Tibial nerve (tissue), 4 donors: ENCODE measurements at regions not wholly inside any gene's neighbourhood (a gene's known extent, or its start where the extent isn't known, plus 50 kb on each side); places are given as distances from the start of the nearest gene placed in this dataset.

ENCODE experiments used
- DNase-seq, 2 donors: peaks; one replicate each; pipeline ENCODE4 v3.0.0-alpha.2; 2019; ENCODE audit warnings: low spot score in 2 of 2
- H3K27ac ChIP-seq, 4 donors: fragments of 200-600 bp; sonication (generic) in 3 of 4; one replicate each; pipeline ENCODE4 v1.5.1; 2017 to 2019; ENCODE audit warnings: mild to moderate bottlenecking in 1 of 4
- H3K27me3 ChIP-seq, 2 donors: fragments of 200-600 bp; sonication (generic) in 1 of 2; one replicate each; pipeline versions ENCODE4 v1.5.1 to v1.6.0; 2017 to 2019
- H3K36me3 ChIP-seq, 3 donors: fragments of 200-600 bp; sonication (generic); one replicate each; pipeline ENCODE4 v1.5.1; 2018 to 2019
- H3K4me1 ChIP-seq, 4 donors: fragments of 200-600 bp; sonication (generic) in 3 of 4; one replicate each; pipeline ENCODE4 v1.5.1; 2017 to 2019
- H3K4me3 ChIP-seq, 4 donors: fragments of 200-600 bp; sonication (generic) in 3 of 4; one replicate each; pipeline ENCODE4 v1.5.1; 2017 to 2019; ENCODE audit warnings: mild to moderate bottlenecking in 1 of 4, moderate library complexity in 1 of 4
- H3K9me3 ChIP-seq, 4 donors: fragments of 200-600 bp; sonication (generic) in 3 of 4; one replicate each; pipeline ENCODE4 v1.5.1; 2017 to 2019
- EP300 ChIP-seq, 2 donors: sonication (generic); formaldehyde crosslinking; IDR thresholded peaks; one replicate each; pipeline ENCODE4 v1.6.1; 2017; ENCODE audit warnings: antibody characterized with exemption in 2 of 2, mild to moderate bottlenecking in 1 of 2
- POLR2A ChIP-seq, 2 donors: fragments of 450-650 bp; IDR thresholded peaks; one replicate each; pipeline ENCODE4 v1.6.1; 2017; ENCODE audit warnings: antibody characterized with exemption in 2 of 2, mild to moderate bottlenecking in 2 of 2, moderate library complexity in 2 of 2
- WGBS, 2 donors: methylation state at CpG; one replicate each; pipeline ENCODE4 v1.1.5; 2018; 5-methylcytosine and 5-hydroxymethylcytosine counted together
- TF ChIP-seq, protein P1 (sequence below), 5 experiments: fragments of 200-600 bp in 3 of 5; fragments of 450-650 bp in 2 of 5; sonication (generic) in 3 of 5; IDR thresholded peaks; one replicate each; pipeline ENCODE4 v1.5.1; 2016 to 2019; ENCODE audit warnings: antibody characterized with exemption in 5 of 5, mild to moderate bottlenecking in 3 of 5, moderate library complexity in 2 of 5

DNA sequence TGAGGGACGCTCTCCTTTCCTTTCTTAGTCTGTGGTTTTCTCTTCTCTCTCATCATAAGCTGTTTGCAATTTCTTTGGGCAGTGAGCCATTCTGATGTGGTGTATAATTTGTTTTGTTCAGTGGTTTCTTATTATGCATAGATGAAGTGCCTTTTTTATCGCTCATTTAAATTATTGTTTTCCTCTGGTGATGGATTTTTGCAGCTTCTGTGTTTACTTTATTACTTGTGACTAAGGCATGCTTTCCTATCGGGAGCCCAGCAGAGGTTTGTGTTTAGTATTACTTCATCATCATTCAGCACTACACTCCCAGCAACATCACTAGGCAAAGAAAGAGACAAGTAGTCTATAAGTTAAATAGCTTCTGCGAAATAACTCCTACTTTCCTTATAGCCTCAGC lies 586.6 kb upstream of the NOVA1 start:
- H3K4me1 ChIP-seq, result no peaks in the 10 kb centered on the region
- no peaks in the 10 kb centered on the region for H3K27me3 ChIP-seq
- H3K9me3 ChIP-seq, result no peaks in the 10 kb centered on the region
- WGBS, 2 donors, result 56 to 62% methylated on average over 4 of the region's 4 CpGs
- H3K27ac ChIP-seq, result no peak overlapping the region
- TF ChIP-seq, protein P1, sequence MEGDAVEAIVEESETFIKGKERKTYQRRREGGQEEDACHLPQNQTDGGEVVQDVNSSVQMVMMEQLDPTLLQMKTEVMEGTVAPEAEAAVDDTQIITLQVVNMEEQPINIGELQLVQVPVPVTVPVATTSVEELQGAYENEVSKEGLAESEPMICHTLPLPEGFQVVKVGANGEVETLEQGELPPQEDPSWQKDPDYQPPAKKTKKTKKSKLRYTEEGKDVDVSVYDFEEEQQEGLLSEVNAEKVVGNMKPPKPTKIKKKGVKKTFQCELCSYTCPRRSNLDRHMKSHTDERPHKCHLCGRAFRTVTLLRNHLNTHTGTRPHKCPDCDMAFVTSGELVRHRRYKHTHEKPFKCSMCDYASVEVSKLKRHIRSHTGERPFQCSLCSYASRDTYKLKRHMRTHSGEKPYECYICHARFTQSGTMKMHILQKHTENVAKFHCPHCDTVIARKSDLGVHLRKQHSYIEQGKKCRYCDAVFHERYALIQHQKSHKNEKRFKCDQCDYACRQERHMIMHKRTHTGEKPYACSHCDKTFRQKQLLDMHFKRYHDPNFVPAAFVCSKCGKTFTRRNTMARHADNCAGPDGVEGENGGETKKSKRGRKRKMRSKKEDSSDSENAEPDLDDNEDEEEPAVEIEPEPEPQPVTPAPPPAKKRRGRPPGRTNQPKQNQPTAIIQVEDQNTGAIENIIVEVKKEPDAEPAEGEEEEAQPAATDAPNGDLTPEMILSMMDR (IDR thresholded peaks at IDR 0.05), result no peak
- TF ChIP-seq POLR2A (IDR thresholded peaks at IDR 0.05) (no peak), EP300 (IDR thresholded peaks at IDR 0.05) (no peak)
- DNase-seq, result no peak
- H3K36me3 ChIP-seq, result no peaks in the 10 kb centered on the region
- no peak overlapping the region for H3K4me3 ChIP-seq

DNA sequence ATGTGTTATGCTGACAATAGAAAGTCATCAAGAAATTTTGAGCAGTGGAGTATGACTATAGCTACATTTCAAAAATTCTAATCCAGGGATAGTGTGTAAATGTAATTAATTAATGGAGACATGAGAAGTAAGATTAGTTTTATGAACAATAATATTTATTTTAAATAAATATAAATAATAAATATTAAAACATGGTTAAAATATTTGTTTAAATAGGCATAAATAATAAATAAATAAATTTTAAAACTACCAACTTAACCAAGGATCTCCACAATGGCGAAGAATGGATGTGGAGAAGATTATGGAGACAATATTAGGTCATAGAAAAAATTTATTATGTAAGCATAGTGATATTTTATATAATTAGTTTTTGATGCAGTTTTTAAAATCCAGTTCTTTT lies 588.2 kb upstream of the NOVA1 start:
- Histone ChIP-seq H3K27ac (no peak overlapping the region), H3K36me3 (no peaks in the 10 kb centered on the region), H3K27me3 (no peaks in the 10 kb centered on the region), H3K9me3 (no peaks in the 10 kb centered on the region), H3K4me1 (no peaks in the 10 kb centered on the region), H3K4me3 (no peak overlapping the region)
- DNase-seq, result no peak
- 92% methylated on average over 1 of the region's 1 CpG for WGBS, 2 donors
- no peak for TF ChIP-seq EP300 (IDR thresholded peaks at IDR 0.05)

DNA sequence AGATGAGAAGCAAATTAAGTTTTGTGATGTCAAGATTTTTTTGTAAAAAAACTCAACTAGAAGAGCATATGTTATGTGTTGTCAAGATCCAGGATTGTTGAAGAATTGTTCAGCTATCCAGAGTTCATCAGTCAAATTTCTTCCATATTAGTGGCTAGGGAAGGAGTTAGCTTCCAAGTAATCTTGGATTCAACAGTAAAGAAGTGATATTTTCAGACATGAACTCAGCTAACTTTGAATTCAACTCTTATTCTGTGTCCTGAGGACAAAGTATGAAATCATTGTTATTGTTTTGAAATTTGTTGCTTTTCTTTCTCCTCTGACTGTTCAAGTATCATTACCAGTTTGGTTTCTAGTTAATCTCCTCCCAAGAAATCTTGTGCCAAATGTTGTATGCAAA lies 589.3 kb upstream of the NOVA1 start:
- Histone ChIP-seq H3K9me3 (no peaks in the 10 kb centered on the region), H3K4me3 (no peak overlapping the region), H3K36me3 (no peaks in the 10 kb centered on the region), H3K27ac (no peak overlapping the region), H3K4me1 (no peaks in the 10 kb centered on the region), H3K27me3 (no peaks in the 10 kb centered on the region)
- DNase-seq, result no peak
- TF ChIP-seq POLR2A (IDR thresholded peaks at IDR 0.05), result no peak
- no peak for TF ChIP-seq EP300 (IDR thresholded peaks at IDR 0.05)
- TF ChIP-seq, protein P1 (IDR thresholded peaks at IDR 0.05), result no peak

DNA sequence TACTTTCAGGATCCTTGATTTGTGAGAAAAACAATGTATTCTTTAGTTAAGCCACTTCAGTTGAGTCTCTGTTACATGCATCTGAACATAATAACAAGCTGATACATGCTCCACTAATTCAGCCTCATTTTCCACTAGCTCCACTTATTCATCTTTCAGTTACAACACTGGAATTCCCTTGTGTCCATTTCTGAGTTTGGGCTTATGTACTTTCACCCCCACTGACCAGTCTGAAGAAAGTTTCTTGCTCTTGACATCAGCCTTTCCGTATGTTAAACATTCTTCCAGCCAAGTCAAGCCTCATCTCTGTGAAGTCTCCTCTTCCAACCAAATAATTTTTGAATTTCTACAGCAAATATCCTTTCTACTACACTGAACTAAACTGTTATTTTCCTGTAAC lies 592.5 kb upstream of the NOVA1 start:
- WGBS, 2 donors, result 0 to 22% methylated on average over 1 of the region's 1 CpG

DNA sequence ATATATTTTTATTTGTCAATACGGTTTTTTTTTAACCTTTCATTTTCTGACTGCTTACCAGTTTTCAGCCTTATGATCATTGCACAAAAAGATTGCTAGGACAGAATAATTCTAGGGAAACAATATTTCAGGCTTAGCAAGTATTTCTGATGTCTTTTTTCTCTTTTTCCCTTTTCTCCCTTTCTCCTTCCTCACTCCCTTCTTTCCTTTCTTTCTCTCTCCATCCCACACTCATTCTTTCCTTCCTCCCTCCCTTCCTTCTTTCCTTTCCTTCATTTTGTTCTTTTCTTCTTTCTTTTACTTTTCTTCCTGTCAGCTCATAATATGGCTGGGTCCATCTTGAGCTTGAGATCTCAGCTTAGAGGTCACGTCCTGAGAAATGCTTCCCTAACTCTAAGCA lies 601.4 kb upstream of the NOVA1 start:
- Histone ChIP-seq H3K4me1 (no peaks in the 10 kb centered on the region), H3K4me3 (no peak overlapping the region), H3K27me3 (no peaks in the 10 kb centered on the region), H3K36me3 (no peaks in the 10 kb centered on the region), H3K9me3 (no peaks in the 10 kb centered on the region), H3K27ac (no peak overlapping the region)
- DNase-seq, result no peak
- TF ChIP-seq, protein P1 (IDR thresholded peaks at IDR 0.05), result no peak
- TF ChIP-seq EP300 (IDR thresholded peaks at IDR 0.05) (no peak), POLR2A (IDR thresholded peaks at IDR 0.05) (no peak)
- WGBS, 2 donors, result 61 to 78% methylated on average over 1 to 2 of the region's 2 CpGs

More for the DNA sequence above, 592.5 kb upstream of the NOVA1 start:
- H3K27ac ChIP-seq, result no peak overlapping the region
- DNase-seq, result no peak
- no peaks in the 10 kb centered on the region for H3K4me1 ChIP-seq
- no peak overlapping the region for H3K4me3 ChIP-seq
- no peaks in the 10 kb centered on the region for H3K27me3 ChIP-seq
- TF ChIP-seq EP300 (IDR thresholded peaks at IDR 0.05) (no peak), POLR2A (IDR thresholded peaks at IDR 0.05) (no peak)
- TF ChIP-seq, protein P1 (IDR thresholded peaks at IDR 0.05), result no peak
- no peaks in the 10 kb centered on the region for H3K9me3 ChIP-seq
- no peaks in the 10 kb centered on the region for H3K36me3 ChIP-seq

DNA sequence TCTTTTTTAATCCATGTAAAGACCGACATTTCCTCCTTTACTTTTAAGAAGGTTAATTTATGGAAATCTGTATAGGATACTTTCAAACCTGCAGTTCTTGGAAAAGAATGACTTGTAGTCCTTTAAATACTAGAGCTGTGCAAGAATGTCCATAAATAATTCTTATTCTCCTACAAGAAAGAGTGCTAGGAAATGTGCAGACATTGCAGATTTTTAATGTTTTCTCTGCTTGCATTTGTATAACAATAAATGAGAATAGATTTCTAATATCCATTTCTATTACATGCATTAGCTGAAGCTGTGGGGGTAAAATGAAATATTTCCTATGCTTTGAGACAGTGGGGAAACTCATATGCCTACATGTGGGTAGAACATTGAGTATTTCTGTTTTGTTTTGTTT lies 607.2 kb upstream of the NOVA1 start:
- Histone ChIP-seq H3K27me3 (no peaks in the 10 kb centered on the region), H3K27ac (no peak overlapping the region), H3K36me3 (no peaks in the 10 kb centered on the region), H3K4me3 (no peak overlapping the region), H3K4me1 (no peaks in the 10 kb centered on the region), H3K9me3 (no peaks in the 10 kb centered on the region)
- DNase-seq, result no peak
- TF ChIP-seq, protein P1 (IDR thresholded peaks at IDR 0.05), result no peak
- TF ChIP-seq POLR2A (IDR thresholded peaks at IDR 0.05), result no peak
- no peak for TF ChIP-seq EP300 (IDR thresholded peaks at IDR 0.05)
- WGBS, 2 donors, result 72 to 78% methylated on average over 1 of the region's 1 CpG
